DOHH2 (cell line): ENCODE measurements at regions not wholly inside any gene's neighbourhood (a gene's known extent, or its start where the extent isn't known, plus 50 kb on each side); places are given as distances from the start of the nearest gene placed in this dataset.

ENCODE experiments used
- H3F3A ChIP-seq: fragments of 200-600 bp; sonication (generic), shearing (Covaris generic); 2 replicates; pipeline ENCODE4 v1.6.0; 2016; ENCODE audit warnings: antibody characterized with exemption, mild to moderate bottlenecking; ENCODE audit not compliant: control insufficient read depth, insufficient read depth
- H3K27ac ChIP-seq: fragments of 200-600 bp; sonication (generic); 2 replicates; pipeline ENCODE4 v1.5.1; 2014; ENCODE audit warnings: low read depth, mild to moderate bottlenecking, low read length, moderate library complexity
- H3K27me3 ChIP-seq: fragments of 200-600 bp; sonication (generic); 2 replicates; pipeline ENCODE4 v1.6.1; 2014; ENCODE audit warnings: mild to moderate bottlenecking, low read length, mixed read lengths; ENCODE audit not compliant: control insufficient read depth
- H3K36me3 ChIP-seq: fragments of 200-600 bp; sonication (generic); 2 replicates; pipeline ENCODE4 v1.6.1; 2014; ENCODE audit warnings: mild to moderate bottlenecking, low read length, moderate library complexity, mixed read lengths; ENCODE audit not compliant: control insufficient read depth
- H3K4me1 ChIP-seq: fragments of 200-600 bp; sonication (generic); 2 replicates; pipeline ENCODE4 v1.6.1; 2014; ENCODE audit warnings: mild to moderate bottlenecking, low read length, mixed read lengths; ENCODE audit not compliant: control insufficient read depth
- H3K4me2 ChIP-seq: fragments of 200-600 bp; sonication (generic); 2 replicates; pipeline ENCODE4 v1.6.0; 2014; ENCODE audit warnings: mild to moderate bottlenecking, low read length, moderate library complexity
- H3K4me3 ChIP-seq: fragments of 200-600 bp; sonication (generic); 2 replicates; pipeline ENCODE4 v1.5.1; 2014; ENCODE audit warnings: mild to moderate bottlenecking, low read length, mixed read lengths
- H3K79me2 ChIP-seq: fragments of 200-600 bp; sonication (generic); 2 replicates; pipeline ENCODE4 v1.6.1; 2014; ENCODE audit warnings: mild to moderate bottlenecking, low read length, mixed read lengths; ENCODE audit not compliant: control insufficient read depth
- H3K9me2 ChIP-seq: fragments of 200-600 bp; sonication (generic); replicated peaks from 2 replicates; pipeline ENCODE4 v1.6.1; 2014; ENCODE audit warnings: mild to moderate bottlenecking, low read length, mixed read lengths; ENCODE audit not compliant: control insufficient read depth
- H3K9me3 ChIP-seq: fragments of 200-600 bp; sonication (generic); 2 replicates; pipeline ENCODE4 v1.6.1; 2014; ENCODE audit warnings: antibody characterized with exemption, low read length, mixed read lengths; ENCODE audit not compliant: control insufficient read depth, insufficient read depth
- H4K20me1 ChIP-seq: fragments of 200-600 bp; sonication (generic); 2 replicates; pipeline ENCODE4 v1.6.0; 2014; ENCODE audit warnings: low read depth, mild to moderate bottlenecking, antibody characterized with exemption, low read length, moderate library complexity; ENCODE audit not compliant: control insufficient read depth, insufficient read depth
- CTCF ChIP-seq: fragments of 200-600 bp; sonication (generic); IDR thresholded peaks from one replicate; pipeline ENCODE4 v1.5.1; 2014; ENCODE audit warnings: antibody characterized with exemption, mild to moderate bottlenecking, low read depth, low read length; ENCODE audit not compliant: poor library complexity, severe bottlenecking
- EZH2phosphoT487 ChIP-seq: fragments of 200-600 bp; sonication (generic); IDR thresholded peaks from 2 replicates; pipeline ENCODE4 v1.6.1; 2017; ENCODE audit warnings: borderline replicate concordance, mild to moderate bottlenecking, antibody characterized with exemption, low read length, moderate library complexity, mixed read lengths

GRCh38 chr1:245095903-245096302 lies 58.9 kb upstream of the KIF26B start:
- no peak for TF ChIP-seq CTCF
- no peak for TF ChIP-seq EZH2phosphoT487
- Histone ChIP-seq H3K4me1 (no peaks in the 10 kb centered on the region), H3K9me2 (no peaks in the 10 kb centered on the region)

GRCh38 chr1:245094954-245095353 lies 59.8 kb upstream of the KIF26B start:
- Histone ChIP-seq H3K4me1 (no peaks in the 10 kb centered on the region), H3F3A (no peaks in the 10 kb centered on the region), H3K9me3 (no peaks in the 10 kb centered on the region), H3K4me3 (no peak overlapping the region), H3K9me2 (no peaks in the 10 kb centered on the region), H3K36me3 (no peaks in the 10 kb centered on the region), H3K4me2 (no peak overlapping the region), H4K20me1 (no peaks in the 10 kb centered on the region), H3K27ac (no peak overlapping the region), H3K27me3 (no peaks in the 10 kb centered on the region), H3K79me2 (no peaks in the 10 kb centered on the region)
- TF ChIP-seq CTCF: no peak
- TF ChIP-seq EZH2phosphoT487: no peak

More at GRCh38 chr1:245095903-245096302, 58.9 kb upstream of the KIF26B start:
- H4K20me1 ChIP-seq: no peaks in the 10 kb centered on the region
- no peaks in the 10 kb centered on the region for H3K36me3 ChIP-seq
- H3K27ac ChIP-seq: no peak overlapping the region
- H3K9me3 ChIP-seq: no peaks in the 10 kb centered on the region
- no peaks in the 10 kb centered on the region for H3K27me3 ChIP-seq
- H3K4me3 ChIP-seq: no peak overlapping the region
- no peaks in the 10 kb centered on the region for H3K79me2 ChIP-seq
- no peak overlapping the region for H3K4me2 ChIP-seq
- H3F3A ChIP-seq: no peaks in the 10 kb centered on the region

GRCh38 chr1:245094092-245094491 lies 60.7 kb upstream of the KIF26B start:
- no peaks in the 10 kb centered on the region for H3K4me1 ChIP-seq
- H3K9me2 ChIP-seq: no peaks in the 10 kb centered on the region
- no peak overlapping the region for H3K4me2 ChIP-seq
- no peak overlapping the region for H3K4me3 ChIP-seq
- no peaks in the 10 kb centered on the region for H3K27me3 ChIP-seq
- H3K27ac ChIP-seq: no peak overlapping the region
- H3K9me3 ChIP-seq: no peaks in the 10 kb centered on the region
- H3K79me2 ChIP-seq: no peaks in the 10 kb centered on the region
- no peaks in the 10 kb centered on the region for H4K20me1 ChIP-seq
- no peaks in the 10 kb centered on the region for H3F3A ChIP-seq
- TF ChIP-seq CTCF (no peak), EZH2phosphoT487 (no peak)
- H3K36me3 ChIP-seq: no peaks in the 10 kb centered on the region

- Histone ChIP-seq H3K79me2 (no peaks in the 10 kb centered on the region), H3K27ac (no peak overlapping the region), H3K4me1 (no peaks in the 10 kb centered on the region), H3K9me3 (no peaks in the 10 kb centered on the region), H3K4me2 (no peak overlapping the region), H3K9me2 (no peaks in the 10 kb centered on the region), H3K36me3 (no peaks in the 10 kb centered on the region), H3F3A (no peaks in the 10 kb centered on the region), H3K4me3 (no peak overlapping the region), H4K20me1 (no peaks in the 10 kb centered on the region), H3K27me3 (no peaks in the 10 kb centered on the region)
- TF ChIP-seq CTCF (no peak), EZH2phosphoT487 (no peak)
These were observed 62.2 kb upstream of the KIF26B start for GRCh38 chr1:245092638-245092976.
